GM18505 (cell line): ENCODE measurements at regions not wholly inside any gene's neighbourhood (a gene's known extent, or its start where the extent isn't known, plus 50 kb on each side); places are given as distances from the start of the nearest gene placed in this dataset.
"Not testable (repeated sequence)": the region's sequence is repeated elsewhere in the genome, so short reads cannot be mapped to it uniquely, and the experiment has no call there.

Experiments used
- ATAC-seq: cut with Tn5 transposase; IDR thresholded peaks from one replicate; pipeline ENCODE4 v1.9.1; 2021; ENCODE audit not compliant: unreplicated experiment
- POLR2A ChIP-seq: IDR thresholded peaks from 4 replicates; pipeline ENCODE4 v1.6.1; 2011; ENCODE audit warnings: borderline replicate concordance; ENCODE audit not compliant: insufficient read depth, insufficient read length; ENCODE audit errors: extremely low read depth

GRCh38 chr6:150687508-150687907, 87.8 kb downstream of the PLEKHG1 start:
- ATAC-seq: no peak
- no peak for TF ChIP-seq POLR2A

- TF ChIP-seq POLR2A: no peak
- peak; percentile 64 for ATAC-seq
Observed at GRCh38 chr6:150689900-150690590, 90.4 kb downstream of the PLEKHG1 start.

- no peak for TF ChIP-seq POLR2A
- ATAC-seq: no peak
Observed at GRCh38 chr6:150690681-150691080, 91.0 kb downstream of the PLEKHG1 start.

- no peak for ATAC-seq
- no peak for TF ChIP-seq POLR2A
Observed at GRCh38 chr6:150691463-150691862, 91.8 kb downstream of the PLEKHG1 start.

GRCh38 chr6:150692604-150693003, 92.9 kb downstream of the PLEKHG1 start:
- no peak for TF ChIP-seq POLR2A
- ATAC-seq: peak; percentile 46

- TF ChIP-seq POLR2A: no peak
- no peak for ATAC-seq
Observed at GRCh38 chr6:150694889-150695288, 95.2 kb downstream of the PLEKHG1 start.

- TF ChIP-seq POLR2A: no peak
- ATAC-seq: no peak
Observed at GRCh38 chr6:150695652-150696051, 96.0 kb downstream of the PLEKHG1 start.

- ATAC-seq: no peak
- TF ChIP-seq POLR2A: no peak
Observed at GRCh38 chr6:150696190-150696589, 96.5 kb downstream of the PLEKHG1 start.

GRCh38 chr6:150696918-150697317, 97.2 kb downstream of the PLEKHG1 start:
- not testable (repeated sequence) for ATAC-seq

- no peak for TF ChIP-seq POLR2A
- no peak for ATAC-seq
Observed at GRCh38 chr6:150697515-150697914, 97.8 kb downstream of the PLEKHG1 start.

GRCh38 chr6:150698391-150698790, 98.7 kb downstream of the PLEKHG1 start:
- ATAC-seq: no peak
- no peak for TF ChIP-seq POLR2A

GRCh38 chr6:150702675-150703074, 103.0 kb downstream of the PLEKHG1 start:
- no peak for TF ChIP-seq POLR2A
- no peak for ATAC-seq

- ATAC-seq: no peak
- TF ChIP-seq POLR2A: no peak
Observed at GRCh38 chr6:150704447-150705192, 104.9 kb downstream of the PLEKHG1 start.

GRCh38 chr6:150705392-150705791, 105.7 kb downstream of the PLEKHG1 start:
- TF ChIP-seq POLR2A: no peak
- ATAC-seq: no peak
